ENCODE measurements at regions not wholly inside any gene's neighbourhood (a gene's known extent, or its start where the extent isn't known, plus 50 kb on each side); places are given as distances from the start of the nearest gene placed in this dataset.
A peak's percentile ranks its signal among the peaks of the same experiment; 100 is the strongest.

GRCh38 chr1:173122958-173123852, 72.5 kb upstream of the TNFSF18 start:
- peak; percentile 91 for ATAC-seq

GRCh38 chr1:173122344-173122935, 71.7 kb upstream of the TNFSF18 start:
- peak; percentile 25 for ATAC-seq
- TF ChIP-seq PPARA (CRISPR knock-in tag; IDR thresholded peaks at IDR 0.05; ENCODE audit: borderline replicate concordance) (no peak), CREB5 (CRISPR knock-in tag; IDR thresholded peaks at IDR 0.05; ENCODE audit: low read depth) (no peak), SNAI2 (CRISPR knock-in tag; IDR thresholded peaks at IDR 0.05) (no peak), TOX (CRISPR knock-in tag; IDR thresholded peaks at IDR 0.05; ENCODE audit: borderline replicate concordance) (0 out of 2 replicates have a peak, but pooled peaks have one; percentile 44)

More at GRCh38 chr1:173122958-173123852, 72.5 kb upstream of the TNFSF18 start:
- TF ChIP-seq OSR1 (CRISPR knock-in tag; IDR thresholded peaks at IDR 0.05) (0 out of 2 replicates have a peak, but pooled peaks have one; percentile 11), ESRRG (CRISPR knock-in tag; IDR thresholded peaks at IDR 0.05) (no peak), TOX (CRISPR knock-in tag; IDR thresholded peaks at IDR 0.05; ENCODE audit: borderline replicate concordance) (peak; percentile 45; the same call in 1 of the 2 replicates)

GRCh38 chr1:173118404-173118803, 67.7 kb upstream of the TNFSF18 start:
- ATAC-seq: no peak
- TF ChIP-seq ZNF565 (CRISPR knock-in tag; conservative IDR thresholded peaks at IDR 0.05; ENCODE audit: low read depth) (no peak), ZNF8 (CRISPR knock-in tag; IDR thresholded peaks at IDR 0.05) (no peak), ESRRG (CRISPR knock-in tag; IDR thresholded peaks at IDR 0.05) (no peak), POU6F1 (CRISPR knock-in tag; IDR thresholded peaks at IDR 0.05; ENCODE audit: borderline replicate concordance, low read depth) (no peak), OSR1 (CRISPR knock-in tag; IDR thresholded peaks at IDR 0.05) (no peak), PATZ1 (CRISPR knock-in tag; IDR thresholded peaks at IDR 0.05; ENCODE audit: borderline replicate concordance) (no peak), ZFP30 (CRISPR knock-in tag; IDR thresholded peaks at IDR 0.05) (no peak), ZNF70 (CRISPR knock-in tag; IDR thresholded peaks at IDR 0.05) (no peak), TCF4 (CRISPR knock-in tag; IDR thresholded peaks at IDR 0.05; ENCODE audit: borderline replicate concordance) (no peak), TSHZ2 (CRISPR knock-in tag; IDR thresholded peaks at IDR 0.05) (no peak), RARB (CRISPR knock-in tag; IDR thresholded peaks at IDR 0.05) (no peak)

- ATAC-seq: no peak
- TF ChIP-seq ZFP30 (CRISPR knock-in tag; IDR thresholded peaks at IDR 0.05) (no peak), PPARA (CRISPR knock-in tag; IDR thresholded peaks at IDR 0.05; ENCODE audit: borderline replicate concordance) (no peak), TCF4 (CRISPR knock-in tag; IDR thresholded peaks at IDR 0.05; ENCODE audit: borderline replicate concordance) (no peak), SNAI2 (CRISPR knock-in tag; IDR thresholded peaks at IDR 0.05) (no peak), CSRNP3 (CRISPR knock-in tag; IDR thresholded peaks at IDR 0.05) (no peak), ZNF8 (CRISPR knock-in tag; IDR thresholded peaks at IDR 0.05) (no peak), RARB (CRISPR knock-in tag; IDR thresholded peaks at IDR 0.05) (no peak), POU6F1 (CRISPR knock-in tag; IDR thresholded peaks at IDR 0.05; ENCODE audit: borderline replicate concordance, low read depth) (no peak), OSR1 (CRISPR knock-in tag; IDR thresholded peaks at IDR 0.05) (no peak), ISL1 (CRISPR knock-in tag; IDR thresholded peaks at IDR 0.05) (no peak), GLIS3 (CRISPR knock-in tag; IDR thresholded peaks at IDR 0.05) (no peak), ZFP3 (CRISPR knock-in tag; IDR thresholded peaks at IDR 0.05) (no peak), PATZ1 (CRISPR knock-in tag; IDR thresholded peaks at IDR 0.05; ENCODE audit: borderline replicate concordance) (no peak), ZNF70 (CRISPR knock-in tag; IDR thresholded peaks at IDR 0.05) (no peak), BACH2 (CRISPR knock-in tag; IDR thresholded peaks at IDR 0.05; ENCODE audit: borderline replicate concordance) (no peak), ZNF565 (CRISPR knock-in tag; conservative IDR thresholded peaks at IDR 0.05; ENCODE audit: low read depth) (no peak)
These were observed 67.0 kb upstream of the TNFSF18 start for GRCh38 chr1:173117761-173118160.
